ENCODE measurements at regions not wholly inside any gene's neighbourhood (a gene's known extent, or its start where the extent isn't known, plus 50 kb on each side); places are given as distances from the start of the nearest gene placed in this dataset.

GRCh38 chr10:43751646-43752045 is 103.0 kb upstream of the ZNF32 start:
- RAD21 ChIA-PET (ENCODE audit: low non-redundant PET in 1 of 2, low total read pairs in 2 of 2, uncharacterized antibody in 2 of 2, unreplicated experiment in 2 of 2), result no interaction called here
- BruUV-seq (replicated peaks), result no TSS peak
- no peaks in the 10 kb centered on the region for H3K9me2 ChIP-seq (ENCODE audit: insufficient read depth)
- H3K79me2 ChIP-seq (ENCODE audit: insufficient read depth, low read length), result no peaks in the 10 kb centered on the region
- H3K36me3 ChIP-seq (ENCODE audit: control insufficient read depth in 1 of 2, insufficient read depth in 2 of 2, low read length in 2 of 2), result no peaks in the 10 kb centered on the region
- H3K9ac ChIP-seq (ENCODE audit: low read length), result no peak overlapping the region
- no peak overlapping the region for H3K27ac ChIP-seq (ENCODE audit: low read depth, low read length)
- POLR2A ChIA-PET, result no interaction called here
- intact Hi-C loops (cut with micrococcal nuclease), result no loop called here
- CTCF ChIA-PET, result no interaction called here
- no peaks in the 10 kb centered on the region for H4K20me1 ChIP-seq (ENCODE audit: insufficient read depth)
- ATAC-seq (no peak), DNase-seq (ENCODE audit: low read depth, low spot score) (no peak)
- no peak overlapping the region for H2AFZ ChIP-seq (ENCODE audit: low read depth, low read length, poor library complexity, severe bottlenecking)
- peaks cover 28% of the 10 kb centered on the region for H3K27me3 ChIP-seq (ENCODE audit: insufficient read depth, low read length)
- TF ChIP-seq POLR2A (IDR thresholded peaks at IDR 0.05; ENCODE audit: borderline replicate concordance, extremely low read depth, insufficient read depth, insufficient read length) (no peak), FOSL1 (IDR thresholded peaks at IDR 0.05; ENCODE audit: low read depth) (no peak), YY1 (IDR thresholded peaks at IDR 0.05; ENCODE audit: extremely low read depth, insufficient replicate concordance, low read depth, low read length) (no peak), SP1 (IDR thresholded peaks at IDR 0.05; ENCODE audit: low read depth) (no peak), EZH2phosphoT487 (IDR thresholded peaks at IDR 0.05; ENCODE audit: borderline replicate concordance) (no peak), JUND (IDR thresholded peaks at IDR 0.05) (no peak)
- TF ChIP-seq, protein P1, sequence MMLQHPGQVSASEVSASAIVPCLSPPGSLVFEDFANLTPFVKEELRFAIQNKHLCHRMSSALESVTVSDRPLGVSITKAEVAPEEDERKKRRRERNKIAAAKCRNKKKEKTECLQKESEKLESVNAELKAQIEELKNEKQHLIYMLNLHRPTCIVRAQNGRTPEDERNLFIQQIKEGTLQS (IDR thresholded peaks at IDR 0.05), result no peak
- no peaks in the 10 kb centered on the region for H3K4me1 ChIP-seq (ENCODE audit: control insufficient read depth in 1 of 2, insufficient read depth in 2 of 2, low read length in 2 of 2)
- no peaks in the 10 kb centered on the region for H3K9me3 ChIP-seq (ENCODE audit: control insufficient read depth in 1 of 2, insufficient read depth in 1 of 2, low read depth in 1 of 2, low read length in 2 of 2)
- no peak overlapping the region for H3K4me2 ChIP-seq (ENCODE audit: low read length)
- no peak overlapping the region for H3K4me3 ChIP-seq (replicated peaks in 1 of 2; ENCODE audit: low read depth in 1 of 2, low read length in 2 of 2)

DNA sequence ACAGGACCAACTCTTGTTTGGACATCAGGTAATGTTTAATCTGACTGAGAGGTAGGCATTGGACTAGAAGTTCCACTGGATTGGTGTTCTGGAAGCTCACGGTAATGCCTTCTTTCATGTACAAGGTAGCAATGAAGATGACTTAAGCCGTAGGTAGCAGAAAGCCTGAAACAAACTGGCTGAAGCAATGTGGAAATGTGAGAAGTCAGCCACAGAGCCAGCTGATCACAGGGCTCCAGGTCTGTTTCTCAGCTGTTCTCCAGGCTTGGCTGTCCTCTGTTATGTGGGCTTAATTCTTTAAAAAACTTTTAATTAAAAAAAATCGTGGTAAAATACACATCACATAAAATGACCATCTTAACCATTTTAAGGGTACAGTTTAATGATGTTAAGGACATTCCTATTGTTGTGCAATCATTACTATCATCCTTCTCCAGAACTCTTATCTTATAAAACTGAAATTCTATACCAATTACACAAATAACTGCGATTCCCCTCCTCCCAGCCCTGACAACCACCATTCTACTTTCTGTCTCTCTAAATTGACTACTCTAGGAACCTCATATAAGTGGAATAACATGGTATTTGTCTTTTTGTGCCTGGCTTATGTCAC is 101.4 kb upstream of the ZNF32 start:
- H3K79me2 ChIP-seq (ENCODE audit: insufficient read depth, low read length), result no peaks in the 10 kb centered on the region
- ChIA-PET RAD21 (ENCODE audit: low non-redundant PET in 1 of 2, low total read pairs in 2 of 2, uncharacterized antibody in 2 of 2, unreplicated experiment in 2 of 2) (no interaction called here), CTCF (no interaction called here), POLR2A (no interaction called here)
- no peak overlapping the region for H3K4me2 ChIP-seq (ENCODE audit: low read length)
- H3K9me2 ChIP-seq (ENCODE audit: insufficient read depth), result no peaks in the 10 kb centered on the region
- peaks cover 23% of the 10 kb centered on the region for H3K27me3 ChIP-seq (ENCODE audit: insufficient read depth, low read length)
- intact Hi-C loops (cut with micrococcal nuclease), result no loop called here
- ATAC-seq, result no peak
- no peak overlapping the region for H3K4me3 ChIP-seq (replicated peaks in 1 of 2; ENCODE audit: low read depth in 1 of 2, low read length in 2 of 2)
- DNase-seq (ENCODE audit: low read depth, low spot score), result no peak
- no TSS peak for BruUV-seq (replicated peaks)
- no peak overlapping the region for H3K27ac ChIP-seq (ENCODE audit: low read depth, low read length)
- H2AFZ ChIP-seq (ENCODE audit: low read depth, low read length, poor library complexity, severe bottlenecking), result no peak overlapping the region
- no peak overlapping the region for H3K9ac ChIP-seq (ENCODE audit: low read length)
- no peaks in the 10 kb centered on the region for H3K36me3 ChIP-seq (ENCODE audit: control insufficient read depth in 1 of 2, insufficient read depth in 2 of 2, low read length in 2 of 2)
- no peaks in the 10 kb centered on the region for H3K4me1 ChIP-seq (ENCODE audit: control insufficient read depth in 1 of 2, insufficient read depth in 2 of 2, low read length in 2 of 2)
- H4K20me1 ChIP-seq (ENCODE audit: insufficient read depth), result no peaks in the 10 kb centered on the region
- no peaks in the 10 kb centered on the region for H3K9me3 ChIP-seq (ENCODE audit: control insufficient read depth in 1 of 2, insufficient read depth in 1 of 2, low read depth in 1 of 2, low read length in 2 of 2)
- TF ChIP-seq ZFX (IDR thresholded peaks at IDR 0.05) (no peak), FOSL1 (IDR thresholded peaks at IDR 0.05; ENCODE audit: low read depth) (no peak), REST (IDR thresholded peaks at IDR 0.05; ENCODE audit: low read depth) (no peak), ZNF274 (IDR thresholded peaks at IDR 0.05; ENCODE audit: low read depth, low read length) (no peak), RAD21 (IDR thresholded peaks at IDR 0.05; ENCODE audit: low read depth) (no peak), EZH2 (IDR thresholded peaks at IDR 0.05) (no peak), EGR1 (IDR thresholded peaks at IDR 0.05; ENCODE audit: low read depth) (no peak), EZH2phosphoT487 (IDR thresholded peaks at IDR 0.05; ENCODE audit: borderline replicate concordance) (no peak), CBX3 (IDR thresholded peaks at IDR 0.05; ENCODE audit: low read depth) (no peak), YY1 (IDR thresholded peaks at IDR 0.05; ENCODE audit: extremely low read depth, insufficient replicate concordance, low read depth, low read length) (no peak)
- TF ChIP-seq, protein P2, sequence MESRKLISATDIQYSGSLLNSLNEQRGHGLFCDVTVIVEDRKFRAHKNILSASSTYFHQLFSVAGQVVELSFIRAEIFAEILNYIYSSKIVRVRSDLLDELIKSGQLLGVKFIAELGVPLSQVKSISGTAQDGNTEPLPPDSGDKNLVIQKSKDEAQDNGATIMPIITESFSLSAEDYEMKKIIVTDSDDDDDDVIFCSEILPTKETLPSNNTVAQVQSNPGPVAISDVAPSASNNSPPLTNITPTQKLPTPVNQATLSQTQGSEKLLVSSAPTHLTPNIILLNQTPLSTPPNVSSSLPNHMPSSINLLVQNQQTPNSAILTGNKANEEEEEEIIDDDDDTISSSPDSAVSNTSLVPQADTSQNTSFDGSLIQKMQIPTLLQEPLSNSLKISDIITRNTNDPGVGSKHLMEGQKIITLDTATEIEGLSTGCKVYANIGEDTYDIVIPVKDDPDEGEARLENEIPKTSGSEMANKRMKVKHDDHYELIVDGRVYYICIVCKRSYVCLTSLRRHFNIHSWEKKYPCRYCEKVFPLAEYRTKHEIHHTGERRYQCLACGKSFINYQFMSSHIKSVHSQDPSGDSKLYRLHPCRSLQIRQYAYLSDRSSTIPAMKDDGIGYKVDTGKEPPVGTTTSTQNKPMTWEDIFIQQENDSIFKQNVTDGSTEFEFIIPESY (IDR thresholded peaks at IDR 0.05; ENCODE audit: extremely low read depth, insufficient replicate concordance, low read length), result no peak
- TF ChIP-seq, protein P1 (IDR thresholded peaks at IDR 0.05), result no peak

Measured in HCT116 (cell line).